ENCODE measurements at regions not wholly inside any gene's neighbourhood (a gene's known extent, or its start where the extent isn't known, plus 50 kb on each side); places are given as distances from the start of the nearest gene placed in this dataset.

DNA sequence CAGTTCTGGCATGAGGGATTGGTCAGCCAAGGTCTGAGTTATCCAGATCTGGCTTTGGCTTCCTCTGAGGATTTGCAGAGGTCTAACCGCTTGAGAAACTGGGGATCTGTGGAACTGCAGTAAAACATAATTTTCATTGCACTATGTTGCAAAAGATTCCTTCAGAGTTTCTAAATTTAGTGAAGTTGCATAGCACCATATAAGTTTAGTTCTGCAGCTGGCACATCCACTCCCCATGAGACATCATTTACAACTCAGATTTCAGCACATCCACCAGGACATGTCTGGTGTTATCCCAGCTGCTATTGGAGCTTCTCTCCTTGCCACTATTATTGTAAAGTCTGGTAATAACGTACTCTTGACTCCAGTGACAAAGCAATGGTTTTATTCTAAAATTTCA is 181.5 kb downstream of the CWF19L2 start:
- H3K4me3 Mint-ChIP-seq: no peak overlapping the region
- no peaks in the 10 kb centered on the region for H3K36me3 Mint-ChIP-seq (ENCODE audit: low read depth)
- no peak overlapping the region for H3K27ac Mint-ChIP-seq (ENCODE audit: unreplicated experiment)
- DNase-seq (ENCODE audit: low read depth, low spot score): no peak
- TF ChIP-seq, protein P1, sequence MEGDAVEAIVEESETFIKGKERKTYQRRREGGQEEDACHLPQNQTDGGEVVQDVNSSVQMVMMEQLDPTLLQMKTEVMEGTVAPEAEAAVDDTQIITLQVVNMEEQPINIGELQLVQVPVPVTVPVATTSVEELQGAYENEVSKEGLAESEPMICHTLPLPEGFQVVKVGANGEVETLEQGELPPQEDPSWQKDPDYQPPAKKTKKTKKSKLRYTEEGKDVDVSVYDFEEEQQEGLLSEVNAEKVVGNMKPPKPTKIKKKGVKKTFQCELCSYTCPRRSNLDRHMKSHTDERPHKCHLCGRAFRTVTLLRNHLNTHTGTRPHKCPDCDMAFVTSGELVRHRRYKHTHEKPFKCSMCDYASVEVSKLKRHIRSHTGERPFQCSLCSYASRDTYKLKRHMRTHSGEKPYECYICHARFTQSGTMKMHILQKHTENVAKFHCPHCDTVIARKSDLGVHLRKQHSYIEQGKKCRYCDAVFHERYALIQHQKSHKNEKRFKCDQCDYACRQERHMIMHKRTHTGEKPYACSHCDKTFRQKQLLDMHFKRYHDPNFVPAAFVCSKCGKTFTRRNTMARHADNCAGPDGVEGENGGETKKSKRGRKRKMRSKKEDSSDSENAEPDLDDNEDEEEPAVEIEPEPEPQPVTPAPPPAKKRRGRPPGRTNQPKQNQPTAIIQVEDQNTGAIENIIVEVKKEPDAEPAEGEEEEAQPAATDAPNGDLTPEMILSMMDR (conservative IDR thresholded peaks at IDR 0.05): no peak
- no peaks in the 10 kb centered on the region for H3K4me1 Mint-ChIP-seq
- H3K27me3 Mint-ChIP-seq (ENCODE audit: low read depth): peaks cover 3% of the 10 kb centered on the region
- H3K9me3 Mint-ChIP-seq: peaks cover 2% of the 10 kb centered on the region

DNA sequence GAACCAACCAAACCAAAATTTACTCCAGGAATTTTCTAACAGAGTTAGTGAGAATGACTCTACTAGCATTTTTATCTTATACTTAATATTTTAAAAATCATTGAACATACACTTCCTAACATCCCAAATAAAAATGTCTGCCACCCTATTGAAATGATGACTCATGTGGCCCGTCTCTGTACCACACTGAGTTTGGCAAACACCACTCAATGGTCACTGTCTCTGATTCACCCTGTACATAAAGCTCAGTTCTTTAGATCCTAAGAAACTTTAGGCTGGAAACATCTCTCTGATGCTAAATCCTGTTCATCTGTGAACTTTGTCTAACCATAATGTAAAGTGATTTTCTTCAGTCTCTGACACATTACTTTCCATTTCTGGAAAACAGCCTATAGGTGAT is 182.0 kb downstream of the CWF19L2 start:
- Mint-ChIP-seq H3K27me3 (ENCODE audit: low read depth) (peaks cover 3% of the 10 kb centered on the region), H3K27ac (ENCODE audit: unreplicated experiment) (no peak overlapping the region), H3K36me3 (ENCODE audit: low read depth) (no peaks in the 10 kb centered on the region), H3K4me3 (no peak overlapping the region), H3K9me3 (peaks cover 2% of the 10 kb centered on the region), H3K4me1 (no peaks in the 10 kb centered on the region)
- no peak for DNase-seq (ENCODE audit: low read depth, low spot score)
- TF ChIP-seq, protein P1 (conservative IDR thresholded peaks at IDR 0.05): no peak

DNA sequence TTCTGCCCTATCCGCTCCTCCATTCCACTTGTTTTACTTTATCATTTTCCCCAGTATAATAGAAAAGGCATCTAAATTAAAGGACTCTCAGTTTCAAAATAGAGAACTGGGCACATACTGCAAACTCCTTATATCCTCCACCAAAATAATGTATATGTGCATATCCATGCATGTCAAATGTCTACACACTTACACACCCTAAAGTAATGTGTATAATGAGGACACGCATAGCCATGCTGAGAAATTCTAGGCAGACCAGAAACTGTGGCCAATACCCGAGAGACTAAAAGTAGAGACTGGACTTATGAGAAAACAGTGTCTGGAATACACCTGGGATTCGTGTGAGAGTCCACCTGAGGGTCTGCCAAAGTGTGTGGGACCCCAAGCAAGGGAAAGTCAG is 183.5 kb downstream of the CWF19L2 start:
- no peaks in the 10 kb centered on the region for H3K9me3 Mint-ChIP-seq
- H3K27me3 Mint-ChIP-seq (ENCODE audit: low read depth): peaks cover 3% of the 10 kb centered on the region
- DNase-seq (ENCODE audit: low read depth, low spot score): no peak
- TF ChIP-seq, protein P1 (conservative IDR thresholded peaks at IDR 0.05): no peak
- no peaks in the 10 kb centered on the region for H3K36me3 Mint-ChIP-seq (ENCODE audit: low read depth)
- no peak overlapping the region for H3K27ac Mint-ChIP-seq (ENCODE audit: unreplicated experiment)
- no peaks in the 10 kb centered on the region for H3K4me1 Mint-ChIP-seq
- no peak overlapping the region for H3K4me3 Mint-ChIP-seq

DNA sequence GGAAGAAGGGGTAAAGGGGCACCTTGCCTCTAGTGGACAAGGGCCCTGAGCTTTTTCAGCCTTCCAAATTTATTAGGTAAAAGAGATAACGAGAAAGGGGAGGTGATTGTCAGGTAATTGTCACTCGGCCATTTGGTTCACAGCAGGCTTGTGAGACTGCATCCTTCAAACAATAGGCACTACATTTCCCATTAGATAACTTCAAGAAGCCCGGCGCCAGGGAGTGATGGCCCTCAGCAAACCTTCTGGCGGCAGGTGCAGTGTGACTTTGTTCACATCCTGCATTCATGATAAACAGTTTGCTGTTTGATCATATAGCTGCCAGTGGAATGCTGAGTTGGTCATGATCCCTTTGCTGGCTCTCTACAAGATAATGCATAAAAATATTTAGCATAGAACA is 185.1 kb downstream of the CWF19L2 start:
- H3K4me3 Mint-ChIP-seq: no peak overlapping the region
- H3K9me3 Mint-ChIP-seq: no peaks in the 10 kb centered on the region
- no peak for DNase-seq (ENCODE audit: low read depth, low spot score)
- no peaks in the 10 kb centered on the region for H3K36me3 Mint-ChIP-seq (ENCODE audit: low read depth)
- no peak overlapping the region for H3K27ac Mint-ChIP-seq (ENCODE audit: unreplicated experiment)
- TF ChIP-seq, protein P1 (conservative IDR thresholded peaks at IDR 0.05): no peak
- peaks cover 3% of the 10 kb centered on the region for H3K27me3 Mint-ChIP-seq (ENCODE audit: low read depth)
- no peaks in the 10 kb centered on the region for H3K4me1 Mint-ChIP-seq

DNA sequence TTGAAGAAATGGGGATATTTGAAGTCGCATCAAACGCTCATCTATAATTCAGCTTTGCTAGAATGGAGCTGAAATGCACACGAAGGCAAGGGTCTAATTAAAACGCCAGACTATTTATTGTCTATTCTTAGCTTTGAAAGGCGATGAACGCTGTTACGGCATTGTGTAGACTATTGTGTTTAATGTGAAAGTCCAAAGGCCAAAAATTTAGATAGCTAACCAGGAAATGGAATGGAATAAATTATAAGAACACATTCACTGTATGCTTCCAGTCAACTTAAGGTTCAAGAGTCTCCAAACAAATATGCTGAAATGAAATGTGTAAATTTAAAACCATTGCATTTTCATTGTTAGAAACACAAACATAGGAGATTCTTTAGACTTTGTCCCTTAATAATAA is 186.2 kb downstream of the CWF19L2 start:
- no peak overlapping the region for H3K4me3 Mint-ChIP-seq
- H3K4me1 Mint-ChIP-seq: no peaks in the 10 kb centered on the region
- DNase-seq (ENCODE audit: low read depth, low spot score): no peak
- H3K27me3 Mint-ChIP-seq (ENCODE audit: low read depth): no peaks in the 10 kb centered on the region
- no peaks in the 10 kb centered on the region for H3K36me3 Mint-ChIP-seq (ENCODE audit: low read depth)
- no peak overlapping the region for H3K27ac Mint-ChIP-seq (ENCODE audit: unreplicated experiment)
- H3K9me3 Mint-ChIP-seq: no peaks in the 10 kb centered on the region
- TF ChIP-seq, protein P1 (conservative IDR thresholded peaks at IDR 0.05): no peak

DNA sequence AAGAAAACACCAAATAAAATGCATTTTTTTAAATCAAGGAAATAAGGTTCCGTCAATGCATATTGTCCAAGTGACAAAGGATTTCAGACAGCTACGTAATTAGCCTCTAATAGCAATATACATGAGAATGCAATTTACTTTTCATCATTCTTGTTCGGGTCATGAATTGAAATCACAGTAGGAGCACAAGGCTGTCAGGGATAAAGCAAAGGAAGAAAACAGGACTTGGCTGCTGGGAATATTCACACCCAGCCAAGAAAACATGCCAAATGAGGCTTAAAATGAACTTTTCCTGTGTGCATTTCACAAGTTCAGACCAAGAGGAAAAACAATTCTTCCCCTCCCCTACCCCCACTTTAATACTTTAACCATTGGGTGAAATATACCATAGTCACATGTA is 188.6 kb downstream of the CWF19L2 start:
- Mint-ChIP-seq H3K27ac (ENCODE audit: unreplicated experiment) (no peak overlapping the region), H3K4me1 (no peaks in the 10 kb centered on the region), H3K9me3 (no peaks in the 10 kb centered on the region), H3K36me3 (ENCODE audit: low read depth) (no peaks in the 10 kb centered on the region), H3K27me3 (ENCODE audit: low read depth) (no peaks in the 10 kb centered on the region), H3K4me3 (no peak overlapping the region)
- DNase-seq (ENCODE audit: low read depth, low spot score): no peak
- TF ChIP-seq, protein P1 (conservative IDR thresholded peaks at IDR 0.05): no peak
